Fibroblast of lung (primary cell): ENCODE measurements at regions not wholly inside any gene's neighbourhood (a gene's known extent, or its start where the extent isn't known, plus 50 kb on each side); places are given as distances from the start of the nearest gene placed in this dataset.

ENCODE experiments used
- DNase-seq, 2 donors: peaks; one replicate each; pipeline versions ENCODE4 v3.0.0 to v3.0.0-alpha.2; 2010; ENCODE audit warnings: low read depth in 2 of 2
- H2AFZ ChIP-seq: 2 replicates; pipeline ENCODE4 v1.5.1; 2012; ENCODE audit warnings: low read length, control low read depth, inconsistent platforms
- H3K27ac ChIP-seq: 2 replicates; pipeline ENCODE4 v1.5.1; 2011; ENCODE audit warnings: low read length, control low read depth; ENCODE audit not compliant: insufficient read depth
- H3K27me3 ChIP-seq: 2 replicates; pipeline ENCODE4 v1.5.1; 2011; ENCODE audit warnings: mild to moderate bottlenecking, low read length; ENCODE audit not compliant: control insufficient read depth, insufficient read depth
- H3K36me3 ChIP-seq: 2 replicates; pipeline ENCODE4 v1.5.1; 2011; ENCODE audit warnings: low read length; ENCODE audit not compliant: control insufficient read depth, insufficient read depth
- H3K4me1 ChIP-seq: 2 replicates; pipeline ENCODE4 v1.5.1; 2011; ENCODE audit warnings: low read length; ENCODE audit not compliant: control insufficient read depth, insufficient read depth; ENCODE audit errors: extremely low read depth
- H3K4me2 ChIP-seq: 2 replicates; pipeline ENCODE4 v1.5.1; 2011; ENCODE audit warnings: low read length, control low read depth; ENCODE audit not compliant: insufficient read depth; ENCODE audit errors: extremely low read depth
- H3K4me3 ChIP-seq, 4 experiments: fragments of 200-600 bp in 1 of 4; sonication (generic) in 1 of 4; replicated peaks in 1 of 4; 2 replicates each; pipeline ENCODE4 v1.5.1; 2011 to 2016; ENCODE audit warnings: low read length in 4 of 4, low read depth in 3 of 4, mild to moderate bottlenecking in 3 of 4, control low read depth in 2 of 4, inconsistent platforms in 1 of 4, mixed read lengths in 1 of 4; ENCODE audit not compliant: insufficient read depth in 1 of 4; ENCODE audit errors: control extremely low read depth in 1 of 4
- H3K79me2 ChIP-seq: 2 replicates; pipeline ENCODE4 v1.5.1; 2012; ENCODE audit warnings: mild to moderate bottlenecking, low read length, inconsistent platforms; ENCODE audit not compliant: control insufficient read depth, insufficient read depth
- H3K9ac ChIP-seq: 2 replicates; pipeline ENCODE4 v1.5.1; 2011; ENCODE audit warnings: mild to moderate bottlenecking, low read length, control low read depth; ENCODE audit not compliant: insufficient read depth
- H3K9me3 ChIP-seq: 2 replicates; pipeline ENCODE4 v1.5.1; 2012; ENCODE audit warnings: low read depth, low read length; ENCODE audit not compliant: control insufficient read depth, insufficient read depth
- H4K20me1 ChIP-seq: 2 replicates; pipeline ENCODE4 v1.5.1; 2011; ENCODE audit warnings: low read length; ENCODE audit not compliant: control insufficient read depth, insufficient read depth; ENCODE audit errors: extremely low read depth
- EZH2 ChIP-seq: IDR thresholded peaks from 2 replicates; pipeline ENCODE4 v1.5.1; 2012; ENCODE audit warnings: low read length, control low read depth, mild to moderate bottlenecking; ENCODE audit errors: missing control alignments
- TF ChIP-seq, protein P1 (sequence below), 2 donors: IDR thresholded peaks in 1 of 2; conservative IDR thresholded peaks in 1 of 2; 1 replicate in 1 of 2; 2 replicates in 1 of 2; pipeline ENCODE4 v1.5.1; 2011 to 2012; ENCODE audit warnings: low read length in 2 of 2, control low read depth in 1 of 2, inconsistent platforms in 1 of 2, low read depth in 1 of 2, mild to moderate bottlenecking in 1 of 2

GRCh38 chr20:3318226-3318884 lies 79.4 kb upstream of the SLC4A11 start:
- Histone ChIP-seq H3K4me1 (no peaks in the 10 kb centered on the region), H3K27ac (no peak overlapping the region)

GRCh38 chr20:3316136-3316535 lies 77.1 kb upstream of the SLC4A11 start:
- DNase-seq: no peak
- no peaks in the 10 kb centered on the region for H3K27me3 ChIP-seq
- no peak overlapping the region for H3K4me2 ChIP-seq
- TF ChIP-seq, protein P1, sequence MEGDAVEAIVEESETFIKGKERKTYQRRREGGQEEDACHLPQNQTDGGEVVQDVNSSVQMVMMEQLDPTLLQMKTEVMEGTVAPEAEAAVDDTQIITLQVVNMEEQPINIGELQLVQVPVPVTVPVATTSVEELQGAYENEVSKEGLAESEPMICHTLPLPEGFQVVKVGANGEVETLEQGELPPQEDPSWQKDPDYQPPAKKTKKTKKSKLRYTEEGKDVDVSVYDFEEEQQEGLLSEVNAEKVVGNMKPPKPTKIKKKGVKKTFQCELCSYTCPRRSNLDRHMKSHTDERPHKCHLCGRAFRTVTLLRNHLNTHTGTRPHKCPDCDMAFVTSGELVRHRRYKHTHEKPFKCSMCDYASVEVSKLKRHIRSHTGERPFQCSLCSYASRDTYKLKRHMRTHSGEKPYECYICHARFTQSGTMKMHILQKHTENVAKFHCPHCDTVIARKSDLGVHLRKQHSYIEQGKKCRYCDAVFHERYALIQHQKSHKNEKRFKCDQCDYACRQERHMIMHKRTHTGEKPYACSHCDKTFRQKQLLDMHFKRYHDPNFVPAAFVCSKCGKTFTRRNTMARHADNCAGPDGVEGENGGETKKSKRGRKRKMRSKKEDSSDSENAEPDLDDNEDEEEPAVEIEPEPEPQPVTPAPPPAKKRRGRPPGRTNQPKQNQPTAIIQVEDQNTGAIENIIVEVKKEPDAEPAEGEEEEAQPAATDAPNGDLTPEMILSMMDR (conservative IDR thresholded peaks at IDR 0.05 in 1 of 2, IDR thresholded peaks at IDR 0.05 in 1 of 2; ENCODE audit: low read depth in 1 of 2, low read length in 2 of 2): no peak
- TF ChIP-seq EZH2: no peak
- H4K20me1 ChIP-seq: no peaks in the 10 kb centered on the region
- H3K4me3 ChIP-seq: no peak overlapping the region
- no peaks in the 10 kb centered on the region for H3K79me2 ChIP-seq
- H3K4me1 ChIP-seq: no peaks in the 10 kb centered on the region
- H3K9me3 ChIP-seq: no peaks in the 10 kb centered on the region
- H3K36me3 ChIP-seq: peaks cover 8% of the 10 kb centered on the region
- H3K27ac ChIP-seq: no peak overlapping the region
- no peak overlapping the region for H2AFZ ChIP-seq
- no peak overlapping the region for H3K9ac ChIP-seq

More at GRCh38 chr20:3318226-3318884, 79.4 kb upstream of the SLC4A11 start:
- H3K9me3 ChIP-seq: no peaks in the 10 kb centered on the region
- TF ChIP-seq, protein P1 (conservative IDR thresholded peaks at IDR 0.05 in 1 of 2, IDR thresholded peaks at IDR 0.05 in 1 of 2; ENCODE audit: low read depth in 1 of 2, low read length in 2 of 2): no peak
- no peak for TF ChIP-seq EZH2
- no peak overlapping the region for H3K4me3 ChIP-seq
- H3K79me2 ChIP-seq: no peaks in the 10 kb centered on the region
- DNase-seq: peak in 1 of 2 donors; percentile 25
- peaks cover 8% of the 10 kb centered on the region for H3K36me3 ChIP-seq
- no peak overlapping the region for H3K9ac ChIP-seq
- H3K4me2 ChIP-seq: no peak overlapping the region
- H2AFZ ChIP-seq: no peak overlapping the region
- H3K27me3 ChIP-seq: no peaks in the 10 kb centered on the region
- no peaks in the 10 kb centered on the region for H4K20me1 ChIP-seq

- no peaks in the 10 kb centered on the region for H3K4me1 ChIP-seq
- no peak for TF ChIP-seq EZH2
- TF ChIP-seq, protein P1 (conservative IDR thresholded peaks at IDR 0.05 in 1 of 2, IDR thresholded peaks at IDR 0.05 in 1 of 2; ENCODE audit: low read depth in 1 of 2, low read length in 2 of 2): no peak
- no peaks in the 10 kb centered on the region for H3K9me3 ChIP-seq
- H3K4me2 ChIP-seq: no peak overlapping the region
- H3K9ac ChIP-seq: no peak overlapping the region
- no peak overlapping the region for H2AFZ ChIP-seq
- peaks cover 6% of the 10 kb centered on the region for H3K36me3 ChIP-seq
- no peak for DNase-seq
- no peak overlapping the region for H3K27ac ChIP-seq
- H3K79me2 ChIP-seq: no peaks in the 10 kb centered on the region
- H3K4me3 ChIP-seq: no peak overlapping the region
- no peaks in the 10 kb centered on the region for H4K20me1 ChIP-seq
- no peaks in the 10 kb centered on the region for H3K27me3 ChIP-seq
Observed at GRCh38 chr20:3315136-3315535, 76.1 kb upstream of the SLC4A11 start.
